NCI-H187 treated with DMSO at 0.1 percent for 48 hours (cell line): ENCODE measurements at regions not wholly inside any gene's neighbourhood (a gene's known extent, or its start where the extent isn't known, plus 50 kb on each side); places are given as distances from the start of the nearest gene placed in this dataset.

Experiments used
- DNase-seq: peaks from one replicate; lab custom pipeline; 2025; lab: John Stamatoyannopoulos, UW

DNA sequence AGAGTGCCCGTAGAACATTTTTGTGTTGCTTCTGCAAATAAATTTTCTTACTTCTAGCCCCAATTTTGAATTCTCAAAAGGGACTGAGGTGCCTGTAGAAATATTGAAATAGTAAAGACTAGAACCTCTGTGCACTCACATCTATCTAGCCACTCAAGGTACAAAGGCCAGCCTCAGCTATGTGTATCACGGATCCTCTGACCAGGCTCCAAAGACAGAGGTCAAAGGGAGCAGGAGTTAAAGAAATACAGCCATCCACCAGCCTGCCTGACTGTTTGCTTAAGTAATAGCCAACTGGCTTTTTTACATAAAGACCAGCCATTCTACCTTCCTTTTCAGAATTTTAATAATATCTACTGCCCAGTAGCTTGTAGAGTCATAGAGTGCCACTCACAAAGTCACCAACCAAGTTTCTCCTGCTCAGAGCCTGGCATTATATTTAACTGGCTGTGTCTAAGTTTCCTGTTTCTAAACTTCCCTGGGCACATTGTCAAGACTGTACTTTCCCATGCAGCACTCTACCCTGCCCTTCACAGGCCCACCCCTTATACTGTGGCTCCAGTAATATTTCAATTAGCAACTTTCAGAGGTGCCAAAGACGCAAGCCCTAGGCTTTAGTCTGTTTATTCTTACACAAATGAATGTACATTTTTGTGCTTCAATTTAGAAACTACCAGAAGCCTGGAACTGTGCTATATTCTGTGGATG lies 338.3 kb upstream of the NT5C1B start:
- no peak for DNase-seq

DNA sequence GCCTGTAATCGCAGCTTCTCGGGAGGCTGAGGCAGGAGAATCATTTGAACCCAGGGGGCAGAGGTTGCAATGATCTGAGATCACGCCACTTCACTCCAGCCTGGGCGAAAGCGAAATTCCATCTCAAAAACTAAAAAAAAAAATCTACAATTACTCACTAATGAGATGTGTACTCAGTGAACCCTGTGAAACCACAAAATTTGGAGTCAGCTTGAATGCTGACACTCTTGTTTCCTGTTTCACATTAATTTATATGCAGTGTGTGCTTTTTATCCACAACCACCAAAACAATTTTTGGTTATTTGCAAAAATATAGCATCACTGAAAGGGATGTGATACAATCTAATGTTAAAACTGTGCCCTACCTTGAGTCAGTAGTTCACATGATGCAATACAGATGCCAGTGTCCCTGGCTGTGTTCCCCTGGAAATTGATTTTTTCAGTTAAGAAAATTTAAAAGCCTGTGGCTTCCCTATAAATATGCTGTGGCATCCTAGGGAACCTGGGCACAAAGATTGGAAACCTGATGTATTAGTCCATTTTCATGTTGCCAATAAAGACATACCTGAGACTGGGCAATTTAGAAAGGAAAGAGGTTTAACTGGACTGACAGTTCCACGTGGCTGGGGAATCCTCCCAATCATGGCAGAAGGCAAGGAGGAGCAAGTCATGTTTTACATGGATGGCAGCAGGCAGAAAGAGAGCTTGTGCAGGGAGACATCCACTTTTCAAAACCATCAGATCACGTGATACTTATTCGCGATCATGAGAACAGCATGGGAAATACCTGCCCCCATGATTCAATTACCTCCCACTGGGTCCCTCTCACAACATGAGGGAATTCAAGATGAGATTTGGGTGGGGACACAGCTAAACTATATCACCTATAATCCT lies 337.5 kb upstream of the NT5C1B start:
- DNase-seq, result no peak

DNA sequence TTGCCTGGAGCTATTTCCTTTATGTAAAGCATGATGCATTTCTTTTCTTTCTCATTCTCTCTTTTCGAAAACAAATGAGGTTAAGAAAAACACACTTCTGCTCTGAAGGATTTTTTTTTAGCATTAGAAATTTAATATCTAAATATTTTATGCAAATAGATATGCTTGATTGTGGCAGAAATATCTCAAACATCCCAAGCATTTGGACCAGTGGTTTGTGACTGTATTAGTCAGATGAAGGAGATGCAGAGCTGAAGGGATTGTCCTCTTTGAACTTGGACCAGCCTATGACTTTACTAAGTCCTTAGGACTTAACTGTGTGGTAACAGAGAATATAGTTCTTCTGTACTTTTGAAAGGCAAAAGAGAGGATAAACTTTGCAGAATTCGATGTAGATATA lies 335.9 kb upstream of the NT5C1B start:
- DNase-seq, result no peak

DNA sequence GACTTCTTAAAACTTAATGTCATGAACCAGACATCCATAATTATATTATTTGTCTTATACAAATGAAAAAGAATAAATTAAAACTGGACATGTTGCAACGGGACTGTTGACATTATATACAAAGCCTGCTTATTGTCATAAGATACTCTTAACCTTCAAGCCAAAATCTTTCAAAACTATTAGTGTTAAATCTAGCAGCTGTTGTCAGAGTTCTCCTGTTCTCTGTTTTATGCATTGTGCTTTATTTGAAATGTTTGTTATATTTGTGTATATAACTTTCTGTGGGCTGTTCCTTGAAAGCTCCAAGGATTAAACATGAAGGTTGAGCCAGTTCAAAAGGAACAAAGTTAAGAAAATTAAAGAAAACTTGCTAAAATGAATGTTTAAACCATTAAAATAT lies 335.5 kb upstream of the NT5C1B start:
- no peak for DNase-seq

DNA sequence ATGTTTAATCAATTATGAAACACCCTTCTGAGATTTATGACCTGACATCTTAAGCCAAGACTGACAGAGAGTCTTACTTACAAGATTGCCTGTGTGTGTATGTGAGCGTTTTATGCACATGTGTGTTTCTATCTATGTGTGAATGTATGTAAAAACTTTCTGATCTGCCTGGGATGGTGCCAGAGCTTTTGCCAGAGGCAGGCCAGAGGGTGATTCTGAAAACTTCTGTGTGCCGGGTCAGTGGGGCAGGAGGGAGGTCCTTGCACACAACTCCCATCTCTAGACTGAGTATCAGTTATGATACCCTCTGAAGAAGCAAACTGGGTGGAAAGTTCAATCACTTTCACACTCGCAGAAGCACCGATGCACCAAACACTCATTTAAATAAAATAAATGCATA lies 335.0 kb upstream of the NT5C1B start:
- no peak for DNase-seq

DNA sequence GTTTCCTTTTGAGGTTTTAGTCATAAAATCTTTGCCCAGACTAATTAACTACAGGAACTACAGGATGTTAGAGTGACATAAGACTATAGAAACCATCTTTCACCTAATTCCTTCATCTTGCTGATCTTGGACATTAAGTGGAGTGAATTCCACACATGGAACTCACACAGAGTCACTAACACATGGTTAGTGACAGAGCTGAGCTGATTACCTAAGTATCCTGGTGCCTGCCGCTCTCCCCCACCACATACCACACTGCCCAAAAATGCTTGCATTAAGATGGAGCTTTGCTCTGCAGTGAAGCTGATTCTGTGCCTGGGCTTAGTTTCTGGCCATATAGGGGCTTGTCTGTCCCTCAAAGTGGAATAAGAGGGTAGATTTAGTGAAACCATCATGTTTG lies 332.9 kb upstream of the NT5C1B start:
- no peak for DNase-seq

DNA sequence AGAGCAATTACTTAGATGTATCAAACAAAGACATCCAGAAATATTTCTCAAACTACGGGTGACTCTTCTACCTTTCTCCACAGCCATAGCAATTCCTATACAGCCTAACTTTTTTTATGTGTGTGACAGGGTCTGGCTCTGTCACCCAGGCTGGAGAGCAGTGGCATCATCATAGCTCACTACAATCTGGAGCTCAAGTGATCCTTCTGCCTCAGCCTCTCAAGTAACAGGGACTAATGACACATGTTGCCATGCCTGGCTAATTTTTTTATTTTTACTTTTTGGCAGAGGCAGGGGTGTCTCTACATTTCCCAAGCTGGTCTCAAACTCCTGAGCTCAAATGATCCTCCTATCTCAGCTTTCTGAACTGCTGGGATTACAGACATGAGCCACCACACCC lies 328.9 kb upstream of the NT5C1B start:
- no peak for DNase-seq

DNA sequence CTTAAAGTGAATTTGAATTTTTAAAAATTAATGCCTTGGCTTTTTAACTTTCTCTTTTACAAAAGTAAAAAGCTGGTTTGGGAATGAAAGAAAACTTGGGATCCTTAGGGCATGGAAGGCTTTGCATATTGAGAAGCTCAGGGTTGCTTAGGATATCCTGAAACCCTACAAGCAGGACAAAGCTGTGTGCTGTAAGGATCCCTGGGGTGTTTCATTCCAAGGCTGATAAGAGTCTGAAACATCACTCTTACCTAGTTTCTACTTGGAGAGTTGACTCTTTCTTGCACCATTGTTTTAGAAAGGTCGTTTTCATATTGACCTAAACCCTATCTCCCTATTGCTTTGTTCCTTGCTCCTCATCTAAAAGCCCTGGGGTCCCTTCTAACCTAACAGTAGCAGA lies 325.9 kb upstream of the NT5C1B start:
- DNase-seq, result no peak

DNA sequence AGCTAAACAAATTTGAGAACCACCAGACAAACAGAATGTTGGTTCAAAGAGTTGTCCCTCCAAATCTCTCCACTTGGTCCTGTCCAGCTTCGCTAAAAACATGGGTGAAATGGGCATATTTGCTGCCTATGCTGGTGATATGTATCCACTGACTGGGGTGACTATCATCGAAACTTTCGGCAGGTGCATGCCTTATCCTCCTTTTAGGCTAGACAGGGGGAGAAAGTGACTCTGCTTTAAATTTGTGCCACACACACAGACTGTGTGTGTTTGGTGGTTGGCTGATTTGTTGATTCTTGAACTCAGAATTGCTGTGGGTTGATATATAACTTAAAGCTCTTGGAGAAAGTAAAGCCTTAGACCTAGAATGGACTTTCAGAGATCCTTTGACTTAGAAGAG lies 324.1 kb upstream of the NT5C1B start:
- no peak for DNase-seq

DNA sequence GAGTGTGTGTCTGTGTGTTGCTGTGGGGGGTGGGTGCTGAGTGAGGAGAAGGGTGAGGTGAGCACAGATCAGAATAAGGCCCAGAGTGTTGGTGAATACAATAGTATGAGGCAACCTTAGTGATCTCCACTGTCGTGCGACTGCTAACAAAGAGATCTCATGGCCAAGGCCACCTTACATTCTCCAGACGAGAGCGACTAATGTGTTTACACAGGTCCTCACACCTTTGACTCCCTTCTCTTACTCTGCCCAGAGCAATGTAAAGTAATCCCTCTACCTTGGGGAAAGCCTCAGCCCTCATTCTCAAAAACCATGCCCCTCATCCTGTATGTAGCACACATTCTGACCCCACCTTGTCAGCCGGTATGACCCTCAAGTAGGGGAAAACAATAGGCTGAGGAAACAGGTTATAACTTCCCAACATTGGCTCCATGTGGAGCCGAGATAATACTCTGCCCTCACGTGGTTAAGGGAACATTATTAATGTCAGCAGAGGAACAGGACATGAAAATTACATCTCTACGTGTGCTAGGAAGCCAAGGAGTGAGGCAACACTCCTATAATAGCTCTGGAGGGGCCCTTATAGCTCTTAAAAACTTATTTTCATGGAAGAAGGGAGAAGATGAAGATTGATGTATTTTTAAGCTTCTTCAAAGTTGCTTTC lies 323.0 kb upstream of the NT5C1B start:
- DNase-seq, result no peak

DNA sequence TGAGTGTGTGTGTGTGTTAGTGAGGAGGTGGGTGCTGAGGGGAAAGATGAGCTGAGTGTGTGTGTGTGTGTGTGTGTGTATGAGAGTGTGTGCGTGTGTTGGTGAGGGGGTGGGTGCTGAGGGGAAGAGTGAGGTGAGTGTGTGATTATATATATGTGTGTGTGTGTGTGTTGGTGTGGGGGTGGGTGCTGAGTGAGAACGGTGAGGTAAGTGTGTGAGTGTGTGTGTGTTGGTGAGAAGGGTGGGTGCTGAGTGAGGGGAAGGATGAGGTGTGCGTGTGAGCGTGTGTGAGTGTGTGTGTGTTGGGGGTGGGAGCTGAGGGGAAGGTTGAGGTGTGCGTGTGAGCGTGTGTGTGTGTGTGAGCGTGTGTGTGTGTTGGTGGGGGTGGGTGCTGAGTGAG lies 322.0 kb upstream of the NT5C1B start:
- DNase-seq, result no peak

DNA sequence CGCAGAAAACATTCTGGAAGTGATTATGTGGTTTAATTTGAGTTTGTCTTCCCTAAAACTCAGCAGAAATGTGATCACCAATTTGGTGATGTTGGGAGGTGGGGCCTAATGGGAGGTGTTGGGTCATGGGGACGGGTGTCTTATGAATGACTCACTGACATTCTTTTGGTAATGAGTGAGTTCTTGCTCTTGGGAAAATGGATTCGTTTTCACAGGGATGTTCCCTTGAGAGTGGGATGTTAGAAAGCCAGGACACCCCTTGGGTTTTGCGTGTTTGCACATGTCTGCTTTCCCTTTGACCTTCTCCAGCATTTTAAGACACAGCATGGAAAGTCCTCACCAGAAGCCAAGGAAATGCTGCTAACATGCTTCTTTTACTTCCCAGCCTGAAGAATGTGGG lies 321.5 kb upstream of the NT5C1B start:
- DNase-seq, result no peak

DNA sequence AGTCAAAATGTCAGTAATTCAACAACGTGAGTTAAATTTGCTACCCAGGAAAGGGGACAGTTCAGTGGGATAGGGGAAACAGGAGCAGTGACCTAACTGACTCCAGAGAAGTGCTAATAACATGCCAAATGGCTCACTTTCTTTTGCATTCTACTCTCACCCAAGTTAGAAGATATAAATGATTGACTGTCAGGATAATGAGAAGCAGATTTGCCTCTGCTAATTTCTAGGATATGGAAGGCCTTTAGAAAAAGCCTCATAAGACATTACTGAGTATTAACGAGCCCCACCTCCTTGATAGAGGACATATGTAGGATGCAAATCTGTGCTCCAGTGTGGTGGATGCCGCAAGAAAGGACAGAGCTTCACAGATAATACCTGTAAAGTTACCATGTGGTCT lies 318.6 kb upstream of the NT5C1B start:
- no peak for DNase-seq

DNA sequence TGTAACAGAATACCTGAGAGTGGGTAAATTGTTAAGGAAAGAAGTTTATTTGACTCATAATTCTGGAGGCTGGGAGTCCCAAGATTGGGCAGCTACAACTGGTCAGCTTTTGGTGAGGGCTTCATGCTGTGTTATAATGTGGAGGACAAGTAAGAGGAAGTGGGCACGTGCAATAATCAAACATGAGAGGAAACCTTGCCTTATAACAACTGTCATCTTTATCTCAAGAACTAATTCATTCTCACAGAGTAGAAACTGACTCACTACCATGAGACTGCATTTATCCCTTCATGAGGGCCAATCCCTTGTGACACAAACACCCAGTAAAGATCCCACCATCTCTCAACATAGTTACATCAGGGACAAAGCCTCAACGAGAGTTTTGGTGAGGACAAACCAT lies 318.1 kb upstream of the NT5C1B start:
- DNase-seq, result no peak

DNA sequence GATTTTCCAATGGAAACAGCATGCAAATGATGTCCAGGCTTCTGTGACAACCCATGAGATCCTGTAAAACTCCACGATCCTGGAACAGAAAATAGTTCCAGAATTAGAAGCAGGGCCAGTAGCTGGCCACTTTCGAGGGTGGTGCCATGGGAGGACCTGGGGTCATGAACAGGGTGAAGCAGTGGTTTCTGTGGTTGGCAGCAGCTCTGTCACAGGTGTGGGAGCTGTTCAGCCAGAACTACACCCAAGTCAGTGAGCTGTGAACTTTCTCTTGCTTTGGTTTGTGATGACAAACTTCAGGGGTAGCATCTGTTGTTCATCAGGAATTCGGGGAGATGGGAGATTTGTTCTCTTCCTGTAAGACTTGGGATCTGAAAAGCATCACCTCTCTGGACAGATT lies 314.4 kb upstream of the NT5C1B start:
- DNase-seq, result no peak

DNA sequence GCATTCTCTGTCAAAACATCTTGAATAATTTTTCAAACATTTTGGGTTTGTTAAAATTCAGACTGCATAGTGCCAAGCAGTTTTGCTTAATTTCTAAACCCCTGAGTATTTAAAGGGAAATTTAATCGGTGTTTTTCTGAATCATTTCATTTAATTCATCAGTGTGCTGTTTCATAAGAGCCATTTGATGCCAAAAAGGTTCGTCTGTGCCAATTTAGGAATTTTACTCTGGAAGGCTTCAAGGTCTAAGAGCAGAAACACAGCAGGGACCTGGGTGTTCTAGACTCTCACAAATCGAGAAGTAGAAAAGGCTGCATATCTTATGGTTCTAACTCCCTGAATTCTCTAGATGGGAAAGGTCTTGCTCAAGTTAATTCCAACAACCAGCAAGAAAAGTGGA lies 311.9 kb upstream of the NT5C1B start:
- DNase-seq, result no peak

DNA sequence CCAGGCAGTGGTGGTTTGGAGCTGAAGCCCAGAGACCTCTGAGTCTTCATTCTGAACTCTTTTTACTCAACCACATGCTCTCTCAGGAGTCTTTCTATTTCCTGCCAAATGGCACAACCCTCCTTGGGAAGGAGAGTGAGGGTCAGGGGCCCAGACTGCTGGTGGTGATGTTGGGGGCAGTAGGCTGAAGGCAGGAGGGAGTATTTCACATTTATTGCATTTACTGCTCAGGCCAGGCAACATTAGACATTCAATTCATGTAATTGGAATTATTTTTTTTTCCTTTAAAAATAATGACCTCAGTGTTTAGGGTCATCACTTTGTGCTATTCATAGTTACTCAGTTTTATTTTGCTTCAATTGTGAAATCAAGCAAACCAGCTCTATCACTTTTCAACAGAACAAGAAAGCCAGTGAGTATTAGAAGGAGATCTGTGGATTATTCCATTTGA lies 311.3 kb upstream of the NT5C1B start:
- no peak for DNase-seq

DNA sequence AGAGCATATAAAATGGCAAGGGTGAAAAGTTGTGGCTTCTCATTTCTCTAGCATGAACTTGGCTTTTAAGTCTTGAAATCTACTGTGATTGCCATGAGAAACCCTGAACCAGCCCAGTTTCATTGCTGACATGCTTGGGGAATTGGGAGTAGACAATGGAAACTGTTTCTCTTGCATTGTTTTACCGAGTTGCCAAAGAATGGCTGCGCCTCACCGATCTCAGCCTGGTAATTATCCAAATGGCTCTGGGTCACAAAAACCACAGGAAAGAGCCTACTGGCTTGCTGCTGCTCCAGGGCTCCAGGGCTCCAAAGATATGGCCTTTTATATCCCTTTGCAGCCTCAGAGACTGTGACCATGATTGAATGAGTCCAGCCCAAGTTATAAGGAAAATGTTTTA lies 310.4 kb upstream of the NT5C1B start:
- no peak for DNase-seq

DNA sequence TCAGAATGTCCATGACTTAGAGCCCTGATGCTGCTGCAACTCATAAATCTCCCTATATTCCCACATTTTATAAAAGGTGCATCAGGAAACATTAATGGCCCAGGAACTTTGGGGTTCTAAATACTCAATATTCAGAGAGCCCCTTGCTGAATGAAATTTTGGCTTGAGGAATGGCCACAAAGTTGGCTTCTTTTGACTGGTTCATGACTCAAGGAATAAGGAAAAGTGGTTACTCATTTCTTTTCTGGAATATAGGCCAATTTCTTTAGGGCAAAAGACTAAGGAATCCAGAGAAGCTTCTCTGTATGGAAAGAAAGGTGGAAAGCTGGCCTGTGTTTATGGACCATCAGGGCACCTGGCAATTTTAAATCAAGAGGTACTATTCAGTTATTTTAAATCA lies 308.9 kb upstream of the NT5C1B start:
- no peak for DNase-seq

DNA sequence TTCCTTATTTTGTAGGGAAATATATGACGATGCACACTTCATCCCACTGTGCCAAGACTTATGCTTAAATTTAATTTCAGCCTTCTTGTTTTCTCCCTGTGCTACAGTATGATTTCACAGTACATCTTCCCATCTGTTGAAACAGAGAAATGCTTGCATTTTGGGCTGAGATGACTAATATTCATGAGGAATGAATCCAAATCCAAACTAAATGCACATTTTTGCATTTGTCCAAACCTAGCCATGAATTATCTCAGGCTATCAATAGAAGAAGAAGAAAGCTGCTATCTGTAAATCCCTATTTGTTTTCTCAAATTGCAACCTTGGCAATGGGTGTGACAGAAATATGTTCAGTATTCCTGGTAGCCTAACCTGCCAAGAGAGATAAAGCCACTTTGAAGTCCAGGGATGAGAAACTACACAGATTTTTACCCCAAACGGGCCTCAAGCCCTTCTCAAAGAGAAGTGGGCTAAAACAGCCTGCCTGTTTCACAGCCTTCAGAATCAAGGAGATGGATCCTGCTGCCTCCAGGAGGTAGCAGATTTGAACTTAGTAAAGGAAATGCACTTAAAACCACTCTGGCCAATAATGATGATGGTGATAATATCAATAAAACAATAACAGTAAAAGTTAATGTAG lies 306.9 kb upstream of the NT5C1B start:
- DNase-seq, result no peak

DNA sequence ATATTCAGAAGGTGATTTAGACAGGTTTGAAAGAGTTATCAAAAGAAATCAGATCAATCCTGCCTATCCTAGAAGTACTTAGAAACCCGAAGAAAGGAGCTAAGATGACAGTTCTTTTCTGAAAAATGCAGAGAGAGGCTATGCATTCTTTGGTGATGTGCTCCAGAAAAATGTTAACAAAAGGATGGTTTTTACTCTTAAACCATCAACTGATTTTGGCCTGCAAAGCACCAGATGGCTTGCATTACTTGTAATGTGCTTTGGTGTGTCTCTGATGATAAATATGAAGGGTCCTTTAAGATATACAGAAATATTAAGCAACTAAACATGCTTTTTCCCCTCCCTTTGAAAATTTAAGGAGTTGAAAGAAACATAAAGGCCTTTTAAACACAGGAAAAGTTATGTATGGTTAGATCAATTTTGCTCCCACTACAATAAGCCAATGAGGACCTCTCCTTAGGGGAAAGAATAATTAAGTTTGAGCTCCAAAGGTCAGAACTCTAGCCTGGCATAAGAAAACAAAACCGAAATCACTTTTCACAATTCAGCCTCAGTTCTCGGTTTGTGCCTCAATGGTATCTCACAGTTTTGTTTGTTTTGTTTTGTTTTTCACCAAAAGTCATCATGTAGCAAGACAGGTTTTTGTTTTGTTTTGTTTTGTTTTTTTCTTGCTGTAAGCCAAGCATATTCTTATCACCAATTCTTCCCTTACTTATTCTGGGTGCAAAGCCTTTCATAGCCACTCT lies 302.4 kb upstream of the NT5C1B start:
- DNase-seq, result no peak
